Fibroblast of lung (primary cell): ENCODE measurements at regions not wholly inside any gene's neighbourhood (a gene's known extent, or its start where the extent isn't known, plus 50 kb on each side); places are given as distances from the start of the nearest gene placed in this dataset.

ENCODE experiments used
- DNase-seq, 2 donors: peaks; one replicate each; pipeline versions ENCODE4 v3.0.0 to v3.0.0-alpha.2; 2010; ENCODE audit warnings: low read depth in 2 of 2
- H2AFZ ChIP-seq: 2 replicates; pipeline ENCODE4 v1.5.1; 2012; ENCODE audit warnings: low read length, control low read depth, inconsistent platforms
- H3K27ac ChIP-seq: 2 replicates; pipeline ENCODE4 v1.5.1; 2011; ENCODE audit warnings: low read length, control low read depth; ENCODE audit not compliant: insufficient read depth
- H3K27me3 ChIP-seq: 2 replicates; pipeline ENCODE4 v1.5.1; 2011; ENCODE audit warnings: mild to moderate bottlenecking, low read length; ENCODE audit not compliant: control insufficient read depth, insufficient read depth
- H3K36me3 ChIP-seq: 2 replicates; pipeline ENCODE4 v1.5.1; 2011; ENCODE audit warnings: low read length; ENCODE audit not compliant: control insufficient read depth, insufficient read depth
- H3K4me1 ChIP-seq: 2 replicates; pipeline ENCODE4 v1.5.1; 2011; ENCODE audit warnings: low read length; ENCODE audit not compliant: control insufficient read depth, insufficient read depth; ENCODE audit errors: extremely low read depth
- H3K4me2 ChIP-seq: 2 replicates; pipeline ENCODE4 v1.5.1; 2011; ENCODE audit warnings: low read length, control low read depth; ENCODE audit not compliant: insufficient read depth; ENCODE audit errors: extremely low read depth
- H3K4me3 ChIP-seq, 4 experiments: fragments of 200-600 bp in 1 of 4; sonication (generic) in 1 of 4; replicated peaks in 1 of 4; 2 replicates each; pipeline ENCODE4 v1.5.1; 2011 to 2016; ENCODE audit warnings: low read length in 4 of 4, low read depth in 3 of 4, mild to moderate bottlenecking in 3 of 4, control low read depth in 2 of 4, inconsistent platforms in 1 of 4, mixed read lengths in 1 of 4; ENCODE audit not compliant: insufficient read depth in 1 of 4; ENCODE audit errors: control extremely low read depth in 1 of 4
- H3K79me2 ChIP-seq: 2 replicates; pipeline ENCODE4 v1.5.1; 2012; ENCODE audit warnings: mild to moderate bottlenecking, low read length, inconsistent platforms; ENCODE audit not compliant: control insufficient read depth, insufficient read depth
- H3K9ac ChIP-seq: 2 replicates; pipeline ENCODE4 v1.5.1; 2011; ENCODE audit warnings: mild to moderate bottlenecking, low read length, control low read depth; ENCODE audit not compliant: insufficient read depth
- H3K9me3 ChIP-seq: 2 replicates; pipeline ENCODE4 v1.5.1; 2012; ENCODE audit warnings: low read depth, low read length; ENCODE audit not compliant: control insufficient read depth, insufficient read depth
- H4K20me1 ChIP-seq: 2 replicates; pipeline ENCODE4 v1.5.1; 2011; ENCODE audit warnings: low read length; ENCODE audit not compliant: control insufficient read depth, insufficient read depth; ENCODE audit errors: extremely low read depth
- CTCF ChIP-seq, 2 donors: IDR thresholded peaks in 1 of 2; conservative IDR thresholded peaks in 1 of 2; 1 replicate in 1 of 2; 2 replicates in 1 of 2; pipeline ENCODE4 v1.5.1; 2011 to 2012; ENCODE audit warnings: low read length in 2 of 2, control low read depth in 1 of 2, inconsistent platforms in 1 of 2, low read depth in 1 of 2, mild to moderate bottlenecking in 1 of 2
- EZH2 ChIP-seq: IDR thresholded peaks from 2 replicates; pipeline ENCODE4 v1.5.1; 2012; ENCODE audit warnings: low read length, control low read depth, mild to moderate bottlenecking; ENCODE audit errors: missing control alignments

- no peak overlapping the region for H3K4me2 ChIP-seq
- no peak for TF ChIP-seq CTCF (conservative IDR thresholded peaks at IDR 0.05 in 1 of 2, IDR thresholded peaks at IDR 0.05 in 1 of 2; ENCODE audit: low read depth in 1 of 2, low read length in 2 of 2)
- H3K27ac ChIP-seq: no peak overlapping the region
- H3K9ac ChIP-seq: no peak overlapping the region
- no peaks in the 10 kb centered on the region for H3K4me1 ChIP-seq
- H2AFZ ChIP-seq: no peak overlapping the region
- no peak overlapping the region for H3K4me3 ChIP-seq
- H3K27me3 ChIP-seq: no peaks in the 10 kb centered on the region
- no peaks in the 10 kb centered on the region for H3K36me3 ChIP-seq
- no peaks in the 10 kb centered on the region for H4K20me1 ChIP-seq
- no peaks in the 10 kb centered on the region for H3K9me3 ChIP-seq
- no peaks in the 10 kb centered on the region for H3K79me2 ChIP-seq
- DNase-seq: no peak
Observed at GRCh38 chr21:15135867-15136629, 71.2 kb upstream of the NRIP1 start.

GRCh38 chr21:15138490-15138889 is 73.7 kb upstream of the NRIP1 start:
- Histone ChIP-seq H3K4me2 (no peak overlapping the region), H3K9me3 (no peaks in the 10 kb centered on the region), H3K4me3 (no peak overlapping the region), H3K27ac (no peak overlapping the region), H3K27me3 (no peaks in the 10 kb centered on the region), H2AFZ (no peak overlapping the region), H3K4me1 (no peaks in the 10 kb centered on the region), H3K36me3 (no peaks in the 10 kb centered on the region), H3K9ac (no peak overlapping the region), H3K79me2 (no peaks in the 10 kb centered on the region), H4K20me1 (no peaks in the 10 kb centered on the region)
- no peak for TF ChIP-seq EZH2
- no peak for TF ChIP-seq CTCF (conservative IDR thresholded peaks at IDR 0.05 in 1 of 2, IDR thresholded peaks at IDR 0.05 in 1 of 2; ENCODE audit: low read depth in 1 of 2, low read length in 2 of 2)
- no peak for DNase-seq

GRCh38 chr21:15139898-15140297 is 75.1 kb upstream of the NRIP1 start:
- Histone ChIP-seq H3K9ac (no peak overlapping the region), H3K4me2 (no peak overlapping the region), H3K4me1 (no peaks in the 10 kb centered on the region), H3K79me2 (no peaks in the 10 kb centered on the region), H3K27me3 (no peaks in the 10 kb centered on the region), H3K4me3 (no peak overlapping the region), H3K36me3 (no peaks in the 10 kb centered on the region), H3K27ac (no peak overlapping the region), H4K20me1 (no peaks in the 10 kb centered on the region), H2AFZ (no peak overlapping the region), H3K9me3 (no peaks in the 10 kb centered on the region)
- peak in 1 of 2 donors; percentile 6 for DNase-seq
- TF ChIP-seq CTCF (conservative IDR thresholded peaks at IDR 0.05 in 1 of 2, IDR thresholded peaks at IDR 0.05 in 1 of 2; ENCODE audit: low read depth in 1 of 2, low read length in 2 of 2): no peak
- no peak for TF ChIP-seq EZH2
